HepG2 (cell line): ENCODE measurements at regions not wholly inside any gene's neighbourhood (a gene's known extent, or its start where the extent isn't known, plus 50 kb on each side); places are given as distances from the start of the nearest gene placed in this dataset.
"Not testable (repeated sequence)": the region's sequence is repeated elsewhere in the genome, so short reads cannot be mapped to it uniquely, and the experiment has no call there.

ENCODE experiments used
- CREB1 ChIP-seq, 2 experiments: fragments of 450-650 bp in 1 of 2; IDR thresholded peaks; 2 replicates each; pipeline ENCODE4 v1.6.1; 2016 to 2017; ENCODE audit warnings: control low read depth in 1 of 2, mild to moderate bottlenecking in 1 of 2, missing compliant biosample characterization in 1 of 2, missing genetic modification characterization in 1 of 2
- HDAC2 ChIP-seq: sonication (generic); formaldehyde crosslinking; IDR thresholded peaks from 2 replicates; pipeline ENCODE4 v1.4.0; 2020; ENCODE audit warnings: missing genetic modification reagents
- LCORL ChIP-seq, 2 experiments: fragments of 450-650 bp in 1 of 2; sonication (generic) in 1 of 2; formaldehyde crosslinking in 1 of 2; IDR thresholded peaks; 2 replicates each; pipeline versions ENCODE4 v1.5.0 to v1.6.1; 2017 to 2020; ENCODE audit warnings: antibody characterized with exemption in 1 of 2, missing genetic modification reagents in 1 of 2
- NR3C1 ChIP-seq: sonication (generic); formaldehyde crosslinking; IDR thresholded peaks from 2 replicates; pipeline ENCODE4 v1.4.0; 2020; ENCODE audit warnings: missing genetic modification reagents
- ZBTB1 ChIP-seq: sonication (generic); formaldehyde crosslinking; IDR thresholded peaks from 2 replicates; pipeline ENCODE4 v1.4.0; 2020; ENCODE audit warnings: missing genetic modification reagents, borderline replicate concordance
- ZBTB21 ChIP-seq: sonication (generic); formaldehyde crosslinking; IDR thresholded peaks from 2 replicates; pipeline ENCODE4 v1.4.0; 2020; ENCODE audit warnings: missing genetic modification reagents
- ZBTB34 ChIP-seq: sonication (generic); formaldehyde crosslinking; IDR thresholded peaks from 2 replicates; pipeline ENCODE4 v1.8.0; 2022; ENCODE audit warnings: mild to moderate bottlenecking, missing genetic modification reagents
- ZNF589 ChIP-seq: sonication (generic); formaldehyde crosslinking; conservative IDR thresholded peaks from 2 replicates; pipeline ENCODE4 v1.8.0; 2022; ENCODE audit warnings: mild to moderate bottlenecking, moderate library complexity, missing genetic modification reagents
- ZNF83 ChIP-seq: sonication (generic); formaldehyde crosslinking; IDR thresholded peaks from 2 replicates; pipeline ENCODE4 v1.4.0; 2020; ENCODE audit warnings: missing genetic modification reagents, mild to moderate bottlenecking, borderline replicate concordance
- ZZZ3 ChIP-seq: sonication (generic); formaldehyde crosslinking; IDR thresholded peaks from 2 replicates; pipeline ENCODE4 v1.4.0; 2020; ENCODE audit warnings: missing genetic modification reagents, mild to moderate bottlenecking, borderline replicate concordance
- TF ChIP-seq, protein P1 (sequence below): IDR thresholded peaks from 2 replicates; pipeline ENCODE4 v1.6.1; 2016; ENCODE audit warnings: low read depth, borderline replicate concordance
- TF ChIP-seq, protein P2 (sequence below): IDR thresholded peaks from 2 replicates; pipeline ENCODE4 v1.6.1; 2012; ENCODE audit warnings: inconsistent platforms
- TF ChIP-seq, protein P3 (sequence below): sonication (generic); formaldehyde crosslinking; IDR thresholded peaks from 2 replicates; pipeline ENCODE4 v1.5.0; 2020; ENCODE audit warnings: mild to moderate bottlenecking, missing genetic modification reagents, moderate library complexity
- TF ChIP-seq, protein P4 (sequence below): sonication (generic); formaldehyde crosslinking; IDR thresholded peaks from 2 replicates; pipeline ENCODE4 v1.4.0; 2020; ENCODE audit warnings: missing genetic modification reagents, borderline replicate concordance

GRCh38 chr15:70511972-70512587 lies 251.3 kb downstream of the UACA start:
- TF ChIP-seq, protein P1, sequence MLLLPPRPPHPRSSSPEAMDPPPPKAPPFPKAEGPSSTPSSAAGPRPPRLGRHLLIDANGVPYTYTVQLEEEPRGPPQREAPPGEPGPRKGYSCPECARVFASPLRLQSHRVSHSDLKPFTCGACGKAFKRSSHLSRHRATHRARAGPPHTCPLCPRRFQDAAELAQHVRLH (CRISPR knock-in tag), result not testable (repeated sequence)
- not testable (repeated sequence) for TF ChIP-seq HDAC2 (CRISPR knock-in tag); ZBTB34; ZZZ3 (CRISPR knock-in tag); ZNF589 (CRISPR knock-in tag); ZBTB21 (CRISPR knock-in tag); NR3C1 (CRISPR knock-in tag); ZNF83 (CRISPR knock-in tag); ZBTB1 (CRISPR knock-in tag); CREB1 (IDR thresholded peaks at IDR 0.05); CREB1 (CRISPR knock-in tag; IDR thresholded peaks at IDR 0.05); LCORL (IDR thresholded peaks at IDR 0.05); LCORL (CRISPR knock-in tag; IDR thresholded peaks at IDR 0.05)
- TF ChIP-seq, protein P2, sequence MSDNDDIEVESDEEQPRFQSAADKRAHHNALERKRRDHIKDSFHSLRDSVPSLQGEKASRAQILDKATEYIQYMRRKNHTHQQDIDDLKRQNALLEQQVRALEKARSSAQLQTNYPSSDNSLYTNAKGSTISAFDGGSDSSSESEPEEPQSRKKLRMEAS, result not testable (repeated sequence)
- TF ChIP-seq, protein P3, sequence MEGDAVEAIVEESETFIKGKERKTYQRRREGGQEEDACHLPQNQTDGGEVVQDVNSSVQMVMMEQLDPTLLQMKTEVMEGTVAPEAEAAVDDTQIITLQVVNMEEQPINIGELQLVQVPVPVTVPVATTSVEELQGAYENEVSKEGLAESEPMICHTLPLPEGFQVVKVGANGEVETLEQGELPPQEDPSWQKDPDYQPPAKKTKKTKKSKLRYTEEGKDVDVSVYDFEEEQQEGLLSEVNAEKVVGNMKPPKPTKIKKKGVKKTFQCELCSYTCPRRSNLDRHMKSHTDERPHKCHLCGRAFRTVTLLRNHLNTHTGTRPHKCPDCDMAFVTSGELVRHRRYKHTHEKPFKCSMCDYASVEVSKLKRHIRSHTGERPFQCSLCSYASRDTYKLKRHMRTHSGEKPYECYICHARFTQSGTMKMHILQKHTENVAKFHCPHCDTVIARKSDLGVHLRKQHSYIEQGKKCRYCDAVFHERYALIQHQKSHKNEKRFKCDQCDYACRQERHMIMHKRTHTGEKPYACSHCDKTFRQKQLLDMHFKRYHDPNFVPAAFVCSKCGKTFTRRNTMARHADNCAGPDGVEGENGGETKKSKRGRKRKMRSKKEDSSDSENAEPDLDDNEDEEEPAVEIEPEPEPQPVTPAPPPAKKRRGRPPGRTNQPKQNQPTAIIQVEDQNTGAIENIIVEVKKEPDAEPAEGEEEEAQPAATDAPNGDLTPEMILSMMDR (CRISPR knock-in tag), result not testable (repeated sequence)
- TF ChIP-seq, protein P4, sequence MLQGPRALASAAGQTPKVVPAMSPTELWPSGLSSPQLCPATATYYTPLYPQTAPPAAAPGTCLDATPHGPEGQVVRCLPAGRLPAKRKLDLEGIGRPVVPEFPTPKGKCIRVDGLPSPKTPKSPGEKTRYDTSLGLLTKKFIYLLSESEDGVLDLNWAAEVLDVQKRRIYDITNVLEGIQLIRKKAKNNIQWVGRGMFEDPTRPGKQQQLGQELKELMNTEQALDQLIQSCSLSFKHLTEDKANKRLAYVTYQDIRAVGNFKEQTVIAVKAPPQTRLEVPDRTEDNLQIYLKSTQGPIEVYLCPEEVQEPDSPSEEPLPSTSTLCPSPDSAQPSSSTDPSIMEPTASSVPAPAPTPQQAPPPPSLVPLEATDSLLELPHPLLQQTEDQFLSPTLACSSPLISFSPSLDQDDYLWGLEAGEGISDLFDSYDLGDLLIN (CRISPR knock-in tag), result not testable (repeated sequence)
